ENCODE measurements at regions not wholly inside any gene's neighbourhood (a gene's known extent, or its start where the extent isn't known, plus 50 kb on each side); places are given as distances from the start of the nearest gene placed in this dataset.

GRCh38 chr2:219707496-219708285 is 80.3 kb downstream of the SLC4A3 start:
- no peak for TF ChIP-seq POLR2A (IDR thresholded peaks at IDR 0.05)
- no peak for TF ChIP-seq CTCF (IDR thresholded peaks at IDR 0.05)
